ENCODE measurements at regions not wholly inside any gene's neighbourhood (a gene's known extent, or its start where the extent isn't known, plus 50 kb on each side); places are given as distances from the start of the nearest gene placed in this dataset.

DNA sequence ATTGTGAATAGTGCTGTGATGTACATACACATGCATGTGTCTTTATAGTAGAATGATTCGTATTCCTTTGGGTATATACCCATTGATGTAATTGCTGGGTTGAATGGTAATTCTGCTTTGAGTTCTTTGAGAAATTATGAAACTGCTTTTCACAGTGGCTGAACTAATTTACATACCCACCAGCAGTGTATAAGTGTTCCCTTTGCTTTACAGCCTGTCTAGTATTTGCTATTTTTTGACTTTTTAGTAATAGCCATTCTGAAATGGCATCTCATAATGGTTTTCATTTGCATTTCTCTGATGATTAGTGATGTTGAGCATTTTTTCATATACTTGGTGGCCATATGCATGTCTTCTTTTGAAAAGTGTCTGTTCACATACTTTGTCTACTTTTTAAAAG, 54.5 kb upstream of the FAM78B start:
- no peak for DNase-seq

DNA sequence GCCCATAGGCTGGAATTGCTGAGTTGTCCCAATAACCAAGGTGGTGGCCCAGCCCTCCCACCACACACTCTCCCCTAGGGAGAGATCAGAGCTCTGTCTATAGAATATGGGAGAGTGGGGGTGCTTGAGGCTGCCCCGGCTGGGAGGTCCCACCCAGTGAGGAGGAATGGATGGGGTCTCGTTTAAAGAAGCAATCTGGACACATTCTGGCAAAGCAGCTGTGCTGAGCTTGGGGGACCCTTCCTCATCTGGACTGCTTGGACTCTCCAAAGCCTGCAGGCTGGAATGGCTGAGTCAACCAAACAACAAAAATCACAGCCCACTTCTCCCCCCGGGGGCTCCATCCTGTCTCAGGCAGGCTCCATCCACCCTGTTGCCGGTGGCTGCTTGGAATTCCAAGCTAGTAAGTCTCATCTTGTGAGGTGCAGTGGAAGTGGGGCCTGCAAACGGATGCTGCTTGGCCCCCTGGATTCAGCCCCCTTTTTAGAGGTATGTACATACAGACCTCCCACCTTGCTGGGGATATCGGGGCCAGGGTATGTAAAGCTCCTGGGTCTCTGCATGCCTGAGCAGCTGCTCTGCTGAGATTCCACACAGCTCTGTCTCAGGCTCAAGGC, 67.1 kb upstream of the FAM78B start:
- no peak for DNase-seq

DNA sequence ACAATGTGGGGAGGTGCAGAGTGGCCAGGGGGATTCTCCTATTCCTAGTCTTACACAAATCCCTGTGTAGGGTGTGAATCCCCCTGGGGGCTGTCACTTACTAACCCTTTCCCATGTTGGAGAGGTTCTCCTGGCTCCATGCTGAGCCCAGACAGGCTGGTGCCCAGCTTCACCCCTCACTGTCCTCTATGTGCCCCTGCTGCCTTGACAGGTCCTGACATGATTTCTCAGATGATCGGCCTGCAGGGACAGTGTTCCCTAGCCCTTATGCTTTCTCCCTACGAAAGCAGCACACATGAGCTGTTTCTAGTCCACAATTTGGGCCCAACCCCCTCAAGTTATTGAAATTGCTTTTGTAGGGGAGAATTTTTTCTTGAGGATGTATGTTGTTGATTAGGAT, 68.9 kb upstream of the FAM78B start:
- no peak for DNase-seq

DNA sequence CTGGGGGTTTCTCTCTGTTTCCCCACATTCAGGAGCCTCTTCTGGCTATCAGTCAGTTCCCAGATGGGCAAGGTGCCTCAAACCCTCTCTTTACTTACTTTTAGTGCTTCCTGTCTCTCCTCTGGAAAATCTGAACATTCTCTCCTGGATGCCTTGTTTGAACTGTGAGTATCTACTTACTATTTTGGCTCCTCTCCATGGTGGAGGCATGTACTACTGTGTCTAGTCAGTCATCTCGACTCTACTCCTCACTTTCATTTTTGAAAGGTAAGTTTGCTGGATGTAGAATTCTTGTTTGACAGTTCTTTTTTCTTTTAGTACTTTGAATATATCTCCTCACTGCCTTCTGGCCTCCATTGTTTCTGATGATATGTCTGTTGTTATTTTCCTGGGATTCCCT, 70.9 kb upstream of the FAM78B start:
- no peak for DNase-seq

DNA sequence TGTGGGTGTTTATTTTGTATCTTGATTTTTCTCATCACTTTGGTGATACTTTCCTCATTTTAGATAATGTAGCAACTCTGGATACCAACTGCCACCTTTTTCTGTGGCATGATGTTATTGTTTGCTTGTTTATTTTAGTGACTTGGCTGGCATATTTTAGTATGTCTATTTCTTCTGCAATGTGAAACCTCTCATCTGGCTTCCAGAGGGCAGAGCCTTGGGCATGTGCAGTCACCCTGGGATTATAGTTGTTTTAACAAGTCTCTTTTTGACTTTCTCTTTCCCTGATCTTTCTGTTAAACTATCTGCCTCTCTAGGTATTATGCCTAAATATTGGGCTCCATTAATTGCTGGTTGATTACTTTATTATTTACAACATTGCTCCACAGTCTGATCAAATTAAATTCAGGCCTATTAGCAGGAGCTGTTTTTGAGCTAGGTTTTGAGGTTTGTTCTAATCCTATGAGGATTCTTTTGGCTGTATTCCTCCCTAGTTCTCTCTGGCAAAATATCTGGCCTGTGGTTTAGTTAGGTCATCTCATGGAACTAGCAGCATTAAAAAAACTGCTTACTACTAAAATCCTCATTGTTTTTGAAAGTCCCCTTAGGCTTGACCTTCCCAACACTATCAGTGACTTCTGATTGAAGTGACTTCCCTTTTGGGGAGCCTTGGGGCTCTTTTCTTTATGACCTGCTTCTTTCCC, 86.4 kb upstream of the FAM78B start:
- no peak for DNase-seq

DNA sequence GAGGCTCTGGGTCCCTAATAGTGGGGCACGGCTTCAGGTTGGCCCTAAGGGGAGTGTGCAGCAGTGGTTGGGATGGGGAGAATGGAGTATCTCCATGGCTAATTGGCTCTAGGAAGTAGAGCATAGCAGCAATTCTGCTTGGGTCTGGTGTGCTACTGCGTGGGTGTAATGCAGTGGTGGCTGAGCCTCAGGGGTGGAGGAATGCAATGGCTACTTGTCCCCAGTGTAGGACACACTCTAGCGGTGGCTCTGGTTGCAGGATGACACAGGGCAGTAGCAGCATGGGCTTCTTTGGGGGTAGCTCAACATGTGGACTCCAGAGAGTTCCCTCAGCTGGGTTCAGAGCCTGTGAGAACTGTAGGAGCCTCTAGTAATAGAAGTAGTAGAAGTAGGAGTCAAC, 91.2 kb upstream of the FAM78B start:
- no peak for DNase-seq

DNA sequence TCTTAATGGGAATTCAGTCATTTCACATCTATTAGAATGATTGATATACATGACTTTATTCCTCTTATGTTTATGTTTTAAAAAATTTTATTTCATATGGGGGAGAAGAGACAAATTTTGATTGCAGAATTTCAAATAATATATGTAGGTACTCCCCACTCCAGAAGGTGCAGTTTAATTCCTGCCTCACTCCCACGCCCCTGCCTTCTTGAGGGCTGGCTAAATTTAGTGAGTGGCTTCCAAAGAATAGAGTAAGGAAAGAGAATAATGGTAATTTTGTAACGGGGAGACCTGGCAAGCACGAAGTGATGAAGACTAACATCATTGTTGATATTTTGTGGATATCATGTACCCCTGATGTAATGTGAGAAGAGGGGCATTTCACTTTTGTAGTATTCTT, 94.7 kb upstream of the FAM78B start:
- DNase-seq: no peak

DNA sequence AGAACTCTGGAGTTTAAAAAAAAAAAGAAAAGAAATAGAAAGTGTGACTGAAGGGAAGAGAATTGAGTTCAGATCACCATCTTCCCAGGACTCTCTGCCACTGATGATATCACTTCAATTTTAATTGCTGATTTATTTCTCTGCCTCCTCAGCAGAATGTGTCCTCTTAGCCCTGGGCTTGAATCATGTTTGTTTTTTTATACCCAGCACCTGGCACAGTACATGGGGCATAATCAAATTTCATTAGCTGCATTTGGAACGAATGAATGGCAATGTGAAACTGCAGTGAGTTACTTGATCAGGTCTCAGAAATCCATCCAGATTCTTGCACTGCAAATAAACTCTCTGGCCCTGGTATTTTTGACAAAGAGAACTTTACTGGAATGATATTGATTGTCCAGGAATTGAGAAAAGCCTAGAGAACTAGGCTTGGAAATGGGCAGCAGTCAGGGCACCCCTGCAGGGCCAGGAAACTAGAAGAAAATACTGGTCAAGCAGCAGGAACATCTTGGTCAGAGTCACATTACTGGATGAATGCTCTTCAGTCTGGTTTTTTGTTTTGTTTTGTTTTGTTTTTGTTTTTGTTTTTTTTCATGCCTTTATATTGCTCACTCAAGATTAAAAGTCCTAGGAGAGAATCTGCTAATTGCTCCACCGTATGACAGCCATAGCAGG, 103.8 kb upstream of the FAM78B start:
- DNase-seq: no peak

DNA sequence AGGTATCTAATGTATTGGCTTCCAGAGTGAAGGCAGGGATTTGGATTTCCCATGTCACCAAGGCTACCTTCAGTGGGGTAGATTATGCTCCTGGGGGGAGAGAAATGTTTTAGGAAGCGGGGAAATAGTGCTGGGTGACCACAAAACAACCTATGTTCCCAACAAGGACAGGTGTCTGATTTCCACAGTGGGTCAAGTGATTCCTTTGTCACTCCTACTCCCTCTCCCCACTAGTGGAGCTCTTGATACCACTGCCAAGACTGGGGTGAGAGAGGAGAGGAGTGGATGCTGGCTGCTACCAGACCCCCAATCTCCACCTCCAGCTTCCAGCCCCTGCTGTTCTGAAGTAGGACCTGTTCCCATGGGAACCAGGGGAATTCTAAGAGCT, 104.3 kb upstream of the FAM78B start:
- no peak for DNase-seq

DNA sequence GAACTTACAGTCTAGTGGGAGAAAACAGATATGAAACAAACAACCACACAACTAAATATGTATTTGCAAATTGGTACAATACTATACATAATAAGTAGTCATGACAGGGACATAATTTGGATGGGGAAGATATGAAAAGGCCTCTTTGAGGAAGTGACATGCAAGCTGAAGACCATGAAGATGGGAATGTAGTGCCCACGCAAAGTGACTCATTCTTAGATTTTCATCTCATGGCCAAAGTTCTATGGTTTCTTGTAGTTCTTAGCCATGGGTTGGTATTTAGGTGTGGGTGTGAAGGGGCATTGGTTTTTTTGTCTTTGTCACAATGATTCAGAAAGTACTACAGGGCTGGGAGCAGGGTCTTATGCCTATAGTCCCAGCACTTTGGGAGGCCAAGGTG, 105.4 kb upstream of the FAM78B start:
- DNase-seq: no peak

DNA sequence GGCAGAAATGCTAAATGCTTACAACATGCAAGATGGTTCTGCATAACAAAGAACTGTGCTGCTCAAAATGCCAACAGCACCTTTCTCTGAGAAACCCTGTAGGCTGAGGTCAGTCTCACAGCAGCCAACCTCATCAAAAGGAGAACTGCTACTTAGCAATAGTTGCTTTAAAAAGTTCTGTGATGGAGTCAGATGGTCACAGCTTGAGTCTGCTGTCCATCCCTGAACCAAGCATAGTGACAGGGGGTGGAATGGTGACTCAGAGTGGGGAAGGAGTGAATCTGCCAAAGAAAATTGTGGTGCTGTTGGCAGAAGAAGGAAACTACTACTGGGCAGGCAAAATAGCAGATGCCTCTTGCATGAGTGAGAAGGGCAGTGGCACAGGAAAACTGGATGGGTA, 106.0 kb upstream of the FAM78B start:
- DNase-seq: no peak

DNA sequence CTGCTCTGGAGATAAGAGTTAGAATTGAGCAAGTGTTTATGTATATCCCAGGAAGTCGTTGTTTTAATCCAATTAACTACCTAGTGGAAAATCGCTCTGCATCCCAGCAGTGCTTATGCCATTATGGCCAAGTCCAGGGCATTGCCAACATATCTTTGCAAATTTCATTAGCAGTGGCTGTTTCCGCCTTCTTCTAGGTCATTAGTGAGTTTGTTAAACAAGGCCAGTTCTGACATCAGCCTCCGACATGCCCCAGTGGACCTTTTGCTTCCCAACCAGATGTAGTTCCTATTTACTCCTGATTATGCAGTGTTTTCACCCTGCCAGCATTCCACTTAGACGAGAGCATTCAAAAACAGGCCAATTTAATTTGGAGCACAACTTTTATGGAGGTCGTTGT, 106.8 kb upstream of the FAM78B start:
- no peak for DNase-seq

DNA sequence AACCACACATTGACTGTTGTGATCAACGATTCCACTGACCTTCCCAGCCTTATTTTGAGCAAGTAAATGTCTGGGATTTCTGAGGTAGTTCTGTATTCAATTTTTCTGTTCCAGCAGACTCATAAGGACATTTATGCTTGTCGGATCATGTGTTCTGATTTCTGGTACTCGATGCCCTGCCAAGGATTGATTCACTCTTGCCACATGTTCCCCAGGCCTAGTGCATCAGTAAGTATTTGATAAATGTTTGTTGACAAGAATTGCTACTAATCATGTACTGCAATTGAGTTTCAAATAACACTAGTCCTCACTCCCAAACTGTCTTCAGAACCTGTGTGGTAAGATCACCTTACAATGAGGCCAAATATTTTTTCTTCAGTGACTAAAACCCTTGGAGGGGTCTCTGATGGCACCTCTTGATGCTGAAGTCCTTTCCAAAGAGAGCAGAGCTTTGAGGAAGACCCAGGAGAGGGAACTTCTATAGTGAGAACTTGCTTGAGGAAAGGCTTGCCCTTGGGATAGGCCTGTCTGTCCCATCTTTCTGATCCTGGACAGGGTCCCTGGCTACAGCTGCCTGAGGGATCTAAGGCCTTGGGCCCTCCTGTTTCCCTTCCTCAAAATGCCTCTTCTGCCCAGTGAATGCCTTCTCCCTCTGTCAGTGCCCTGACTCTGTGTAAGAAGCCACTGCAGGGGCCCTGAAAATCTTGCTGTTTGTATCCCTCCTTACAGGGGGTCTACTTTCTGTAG, 115.8 kb upstream of the FAM78B start:
- DNase-seq: no peak

DNA sequence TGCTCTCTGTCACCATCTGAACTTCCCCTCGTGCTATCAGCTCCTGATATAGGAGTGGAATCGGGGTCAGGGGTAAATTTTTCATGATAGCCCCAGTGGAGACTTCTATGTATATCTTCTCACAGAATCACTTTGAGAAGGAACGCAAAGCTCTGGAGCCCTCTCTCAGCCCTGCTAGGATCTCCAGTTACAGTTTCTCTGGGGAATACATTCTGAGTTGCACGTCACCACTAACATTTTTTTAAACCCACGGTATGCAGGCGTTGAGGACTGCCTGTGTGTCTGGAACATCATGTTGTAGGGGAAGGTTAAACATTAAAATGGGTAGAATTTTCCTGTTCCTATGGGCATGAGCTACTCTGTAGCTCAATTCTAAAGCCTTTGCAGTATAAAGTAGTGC, 116.4 kb upstream of the FAM78B start:
- DNase-seq: no peak

DNA sequence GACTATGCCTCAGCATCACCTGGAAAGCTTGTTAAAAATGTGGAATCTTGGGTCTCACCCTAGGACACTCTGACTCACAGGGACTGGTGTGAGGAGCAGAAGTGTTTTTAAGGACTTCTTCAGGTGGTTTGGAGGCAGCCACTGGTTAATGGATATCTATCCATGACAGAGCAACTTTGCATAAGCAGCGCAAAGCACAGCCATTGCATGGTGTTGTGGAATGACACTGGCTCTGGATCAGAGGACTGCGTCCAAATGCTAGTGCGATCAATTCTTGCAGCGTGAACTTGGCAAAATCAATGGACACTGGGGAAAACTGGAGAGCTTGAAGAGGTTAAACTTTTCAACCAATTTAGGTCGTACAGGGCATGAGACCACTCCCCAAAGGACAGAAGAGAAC, 116.8 kb upstream of the FAM78B start:
- DNase-seq: no peak

DNA sequence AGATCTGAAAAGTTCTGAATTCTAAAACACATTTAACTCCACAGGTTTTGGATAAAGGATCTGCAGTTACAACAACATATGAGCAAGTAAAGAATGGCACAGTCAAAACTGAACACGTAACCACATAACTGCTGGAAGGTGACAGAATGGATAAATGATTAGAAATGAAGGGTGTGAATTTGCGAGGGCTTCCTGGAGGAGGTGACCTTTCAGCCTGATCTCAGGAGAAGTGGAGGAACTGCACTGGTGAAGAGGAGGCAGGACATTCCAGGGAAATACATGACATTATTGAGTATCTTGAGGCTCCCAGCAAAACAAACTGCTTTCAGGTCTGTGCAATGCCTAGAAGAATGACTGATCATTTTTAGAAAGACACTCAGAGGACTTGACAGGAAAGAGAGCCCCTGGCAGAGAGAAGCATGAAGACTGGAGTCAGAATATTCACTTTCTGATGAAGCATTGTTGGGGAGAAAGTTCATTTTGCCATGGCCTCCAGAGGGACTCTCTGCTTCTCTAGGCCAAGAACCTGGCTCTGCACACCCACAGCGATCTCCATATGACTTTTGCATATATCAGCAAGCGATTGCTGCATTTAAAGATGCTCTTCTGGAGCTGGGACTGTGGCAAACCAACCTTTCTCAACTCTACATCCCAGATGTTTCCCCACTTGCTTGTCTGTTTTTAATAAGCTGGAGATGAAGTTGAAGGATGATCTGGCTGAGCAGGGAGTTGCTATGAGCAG, 122.7 kb upstream of the FAM78B start:
- no peak for DNase-seq

DNA sequence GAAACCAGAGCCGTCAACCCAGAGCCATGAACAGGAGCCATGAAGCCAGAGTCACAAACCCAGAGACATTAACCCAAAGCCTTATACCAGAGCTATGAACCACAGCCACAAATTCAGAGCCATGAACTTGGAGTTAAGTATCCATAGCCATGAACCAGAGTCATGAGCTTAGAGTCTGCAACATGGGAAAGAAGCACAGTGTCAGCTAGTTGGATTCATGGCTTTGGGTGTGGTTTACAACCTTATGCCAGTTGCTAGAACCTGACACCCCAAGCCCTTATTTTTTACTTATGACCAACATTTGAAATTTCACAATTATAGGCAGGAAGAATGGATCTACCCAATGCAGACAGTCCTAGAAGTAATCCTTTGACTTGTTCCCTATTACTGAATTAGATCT, 128.9 kb upstream of the FAM78B start:
- DNase-seq: no peak

DNA sequence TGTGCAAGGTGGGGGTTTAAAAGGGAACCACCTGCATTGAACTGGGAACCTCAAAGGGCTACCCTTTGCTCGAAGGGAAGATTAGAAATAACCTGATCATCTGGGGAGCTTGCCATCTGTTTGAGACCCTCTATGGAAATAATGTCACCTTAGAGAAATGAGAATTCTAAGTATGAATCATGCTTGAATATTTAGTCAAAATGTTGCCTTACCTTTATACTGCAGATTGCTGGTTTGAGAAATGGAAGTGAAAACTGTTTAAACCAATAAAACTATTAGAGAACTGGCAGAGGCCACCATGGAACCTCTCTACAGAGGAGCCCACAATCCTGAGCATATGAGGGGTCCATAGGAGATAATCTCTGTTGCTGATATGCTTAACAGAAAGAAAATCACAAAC, 131.2 kb upstream of the FAM78B start:
- no peak for DNase-seq

DNA sequence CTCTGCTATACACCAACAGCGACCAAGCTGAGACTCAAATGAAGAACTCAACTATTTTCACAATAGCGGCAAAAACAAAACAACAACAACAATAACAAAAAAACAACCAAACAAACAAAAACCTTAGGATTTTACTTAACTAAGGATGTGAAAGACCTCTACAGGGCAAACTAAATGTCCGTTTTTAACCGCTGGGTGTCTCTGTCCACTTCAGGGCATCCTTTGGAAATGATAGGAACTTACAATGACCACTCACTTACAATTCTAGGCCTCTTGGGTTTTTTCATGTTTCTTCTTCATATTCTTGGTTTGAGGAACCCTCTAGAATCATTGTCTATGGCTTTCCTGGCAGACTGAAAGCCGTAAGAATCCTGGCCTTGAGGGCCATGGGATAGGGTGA, 134.0 kb upstream of the FAM78B start:
- DNase-seq: no peak

DNA sequence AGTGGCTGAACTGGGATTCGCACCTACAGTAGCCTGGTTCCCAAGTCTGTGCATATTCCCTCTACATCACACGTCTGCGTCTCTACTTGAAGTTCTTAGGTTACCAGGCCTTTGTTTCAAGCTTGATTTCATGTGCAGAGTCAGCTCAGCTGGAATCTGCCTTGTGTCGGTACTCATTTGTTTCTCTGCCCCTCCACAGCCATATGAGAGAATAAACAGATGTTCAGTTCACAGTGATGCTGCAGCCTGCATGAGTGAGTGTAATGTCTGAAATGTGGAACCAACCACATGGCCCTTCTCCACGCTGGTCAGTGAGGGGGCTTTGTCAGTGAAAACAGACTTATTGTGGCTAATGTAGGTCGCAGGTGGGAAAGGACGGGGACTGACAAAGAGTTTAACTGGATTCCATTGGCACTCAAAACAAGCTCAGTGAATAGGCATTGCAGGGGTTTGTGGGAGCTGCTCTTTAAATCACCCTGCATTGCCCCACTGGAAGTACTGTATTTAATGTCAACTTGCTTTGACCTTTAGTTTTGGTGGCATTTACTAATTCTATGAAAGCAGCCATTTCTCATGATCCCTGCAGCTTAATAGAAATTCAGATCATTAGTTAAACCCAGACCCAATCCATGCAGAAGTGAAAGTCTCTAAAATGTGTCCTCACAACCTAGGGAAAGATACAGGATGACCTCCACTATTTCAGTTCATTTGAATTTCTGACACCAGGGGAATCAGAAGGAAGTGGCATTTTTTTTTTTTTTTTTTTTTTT, 136.4 kb upstream of the FAM78B start:
- no peak for DNase-seq

DNA sequence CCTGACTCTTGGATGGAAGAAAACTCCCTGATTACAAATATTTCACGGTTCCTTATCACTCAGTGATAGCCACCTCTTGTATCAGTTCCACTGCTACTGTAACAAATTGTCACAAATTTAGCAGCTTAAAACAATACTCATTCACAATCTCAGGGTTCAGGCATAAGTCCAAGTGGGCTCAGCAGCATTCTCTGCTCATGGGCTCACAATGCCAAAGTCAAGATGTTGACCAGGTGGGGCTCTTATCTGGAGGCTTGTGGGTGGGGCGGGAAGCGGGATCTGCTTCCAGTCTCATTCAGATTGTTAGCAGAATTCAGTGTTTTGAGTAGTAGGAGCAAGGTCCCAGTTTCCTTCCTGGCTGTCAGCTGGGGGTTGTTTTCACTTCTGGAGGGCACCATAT, 137.3 kb upstream of the FAM78B start:
- DNase-seq: no peak

DNA sequence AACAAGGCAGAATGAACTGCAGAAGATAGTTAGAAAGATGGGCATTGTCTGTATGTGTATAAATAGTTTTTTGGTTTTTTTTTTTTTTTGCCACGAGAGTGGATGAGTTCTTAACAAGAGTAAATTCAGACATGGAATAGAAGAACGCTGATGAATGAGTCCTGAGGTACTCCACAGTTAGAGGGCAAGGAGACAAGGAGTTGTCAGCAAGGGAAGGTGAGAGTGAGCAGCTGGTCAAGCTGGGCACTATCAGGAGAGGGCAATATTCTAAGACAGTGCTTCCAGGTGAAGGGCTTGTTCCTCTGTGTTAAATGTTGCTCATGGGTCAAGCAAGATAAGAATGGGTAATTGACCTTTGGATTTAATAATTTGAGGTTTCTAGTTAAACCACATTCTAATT, 138.6 kb upstream of the FAM78B start:
- no peak for DNase-seq
